SH-SY5Y (cell line): ENCODE measurements at regions not wholly inside any gene's neighbourhood (a gene's known extent, or its start where the extent isn't known, plus 50 kb on each side); places are given as distances from the start of the nearest gene placed in this dataset.

Source experiments
- GATA2 ChIP-seq: IDR thresholded peaks from 2 replicates; pipeline ENCODE4 v1.6.1; 2011; ENCODE audit warnings: mild to moderate bottlenecking, low read depth, low read length
- GATA3 ChIP-seq: IDR thresholded peaks from 2 replicates; pipeline ENCODE4 v1.6.1; 2011; ENCODE audit warnings: low read depth, mild to moderate bottlenecking, low read length, moderate library complexity

DNA sequence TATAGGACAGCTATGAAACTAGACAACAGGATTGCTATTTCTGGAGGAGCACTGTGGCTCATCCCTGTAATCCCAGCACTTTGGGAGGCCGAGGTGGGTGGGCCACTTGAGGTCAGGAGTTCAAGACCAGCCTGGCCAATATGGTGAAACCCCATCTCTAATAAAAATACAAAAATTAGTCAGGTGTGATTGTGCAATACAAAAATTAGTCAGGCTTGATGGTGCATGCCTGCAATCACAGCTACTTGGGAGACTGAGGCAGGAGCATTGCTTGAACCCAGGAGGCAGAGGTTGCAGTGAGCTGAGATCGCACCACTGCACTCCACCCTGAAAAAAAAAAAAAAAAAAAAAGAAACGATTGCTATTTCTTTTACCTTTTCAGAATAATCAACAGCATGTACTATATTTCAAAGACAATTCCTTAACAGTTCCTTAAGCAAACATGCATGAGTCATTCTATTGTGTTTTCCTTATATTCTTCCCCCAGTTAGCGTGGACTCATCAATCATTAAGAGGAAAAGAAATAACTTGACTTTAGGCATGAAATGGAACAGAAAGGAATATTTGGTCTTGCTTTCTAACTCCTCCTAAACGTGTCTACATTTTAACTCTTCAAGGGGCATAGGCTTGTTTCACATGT lies 162.6 kb downstream of the TAF11L14 start:
- TF ChIP-seq GATA2 = no peak
- no peak for TF ChIP-seq GATA3
